ENCODE measurements at regions not wholly inside any gene's neighbourhood (a gene's known extent, or its start where the extent isn't known, plus 50 kb on each side); places are given as distances from the start of the nearest gene placed in this dataset.

DNA sequence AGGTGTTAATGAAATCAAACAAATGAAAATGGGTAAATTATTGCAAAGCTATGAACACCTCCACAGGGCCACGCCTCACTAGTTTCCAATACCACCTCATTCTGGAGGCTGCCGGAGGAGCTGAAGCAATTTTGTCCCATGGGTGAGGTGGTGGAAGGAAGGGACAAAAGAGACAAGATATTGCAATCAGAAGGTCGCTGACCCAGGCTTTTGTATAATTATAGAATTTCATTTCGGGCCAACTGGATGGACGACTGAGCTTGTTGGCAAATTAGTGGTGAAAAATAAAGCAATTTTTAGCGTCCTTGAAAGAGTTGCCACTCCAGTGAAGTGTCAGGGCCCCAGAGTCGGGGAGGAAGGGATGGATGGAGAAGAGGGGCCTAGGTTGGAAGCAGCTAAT lies 147.9 kb downstream of the CYLD start:
- Histone ChIP-seq H3K9ac (ENCODE audit: low read length) (no peak overlapping the region), H3K27ac (ENCODE audit: low read length) (no peak overlapping the region), H3K9me2 (replicated peaks; ENCODE audit: insufficient read depth, low read length) (no peaks in the 10 kb centered on the region), H3K4me3 (ENCODE audit: low read length) (no peak overlapping the region), H3K36me3 (replicated peaks; ENCODE audit: insufficient read depth, low read length) (no peaks in the 10 kb centered on the region), H3K27me3 (replicated peaks; ENCODE audit: insufficient read depth, low read length) (no peaks in the 10 kb centered on the region), H3K4me2 (ENCODE audit: low read depth, low read length) (no peak overlapping the region), H3K4me1 (ENCODE audit: low read length) (no peaks in the 10 kb centered on the region), H2AFZ (ENCODE audit: low read length) (no peak overlapping the region), H3K79me2 (ENCODE audit: low read length) (no peaks in the 10 kb centered on the region), H3K9me3 (replicated peaks; ENCODE audit: insufficient read depth, low read length) (no peaks in the 10 kb centered on the region), H4K20me1 (ENCODE audit: insufficient read depth, low read length) (no peaks in the 10 kb centered on the region), H3F3A (ENCODE audit: insufficient read depth, low read length) (no peaks in the 10 kb centered on the region)
- TF ChIP-seq, protein P1, sequence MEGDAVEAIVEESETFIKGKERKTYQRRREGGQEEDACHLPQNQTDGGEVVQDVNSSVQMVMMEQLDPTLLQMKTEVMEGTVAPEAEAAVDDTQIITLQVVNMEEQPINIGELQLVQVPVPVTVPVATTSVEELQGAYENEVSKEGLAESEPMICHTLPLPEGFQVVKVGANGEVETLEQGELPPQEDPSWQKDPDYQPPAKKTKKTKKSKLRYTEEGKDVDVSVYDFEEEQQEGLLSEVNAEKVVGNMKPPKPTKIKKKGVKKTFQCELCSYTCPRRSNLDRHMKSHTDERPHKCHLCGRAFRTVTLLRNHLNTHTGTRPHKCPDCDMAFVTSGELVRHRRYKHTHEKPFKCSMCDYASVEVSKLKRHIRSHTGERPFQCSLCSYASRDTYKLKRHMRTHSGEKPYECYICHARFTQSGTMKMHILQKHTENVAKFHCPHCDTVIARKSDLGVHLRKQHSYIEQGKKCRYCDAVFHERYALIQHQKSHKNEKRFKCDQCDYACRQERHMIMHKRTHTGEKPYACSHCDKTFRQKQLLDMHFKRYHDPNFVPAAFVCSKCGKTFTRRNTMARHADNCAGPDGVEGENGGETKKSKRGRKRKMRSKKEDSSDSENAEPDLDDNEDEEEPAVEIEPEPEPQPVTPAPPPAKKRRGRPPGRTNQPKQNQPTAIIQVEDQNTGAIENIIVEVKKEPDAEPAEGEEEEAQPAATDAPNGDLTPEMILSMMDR (IDR thresholded peaks at IDR 0.05; ENCODE audit: low read length), result no peak
- TF ChIP-seq EZH2phosphoT487 (IDR thresholded peaks at IDR 0.05; ENCODE audit: low read length), result no peak
- no peak for TF ChIP-seq EZH2 (optimal IDR thresholded peaks at IDR 0.05; ENCODE audit: low read depth, low read length)
- no peak for DNase-seq

DNA sequence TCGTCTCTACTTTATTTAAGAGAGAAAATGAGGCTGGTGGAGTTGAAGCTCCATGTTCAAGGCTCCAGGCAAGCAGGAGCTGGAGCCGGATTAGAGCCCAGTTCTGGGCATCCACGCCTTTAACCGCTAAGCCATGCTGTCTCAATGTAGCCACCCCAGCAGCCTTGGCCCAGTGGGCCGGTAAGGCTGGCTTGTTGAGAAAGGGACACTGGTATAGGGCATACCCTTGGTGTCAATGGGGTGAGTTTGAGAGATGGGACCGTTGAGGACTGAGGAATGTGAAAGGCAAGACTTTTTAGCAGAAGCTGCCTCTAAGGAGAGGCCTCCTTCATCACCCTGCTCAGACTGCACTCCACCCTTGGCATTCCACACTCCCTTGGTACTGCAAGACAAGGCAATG lies 147.4 kb downstream of the CYLD start:
- Histone ChIP-seq H2AFZ (ENCODE audit: low read length) (no peak overlapping the region), H3F3A (ENCODE audit: insufficient read depth, low read length) (no peaks in the 10 kb centered on the region), H3K4me1 (ENCODE audit: low read length) (no peaks in the 10 kb centered on the region), H3K27me3 (replicated peaks; ENCODE audit: insufficient read depth, low read length) (no peaks in the 10 kb centered on the region), H3K9me2 (replicated peaks; ENCODE audit: insufficient read depth, low read length) (no peaks in the 10 kb centered on the region), H3K9ac (ENCODE audit: low read length) (no peak overlapping the region), H3K27ac (ENCODE audit: low read length) (no peak overlapping the region), H3K4me3 (ENCODE audit: low read length) (no peak overlapping the region), H3K4me2 (ENCODE audit: low read depth, low read length) (no peak overlapping the region), H3K79me2 (ENCODE audit: low read length) (no peaks in the 10 kb centered on the region), H4K20me1 (ENCODE audit: insufficient read depth, low read length) (no peaks in the 10 kb centered on the region), H3K36me3 (replicated peaks; ENCODE audit: insufficient read depth, low read length) (no peaks in the 10 kb centered on the region), H3K9me3 (replicated peaks; ENCODE audit: insufficient read depth, low read length) (no peaks in the 10 kb centered on the region)
- TF ChIP-seq, protein P1 (IDR thresholded peaks at IDR 0.05; ENCODE audit: low read length), result no peak
- no peak for TF ChIP-seq EZH2 (optimal IDR thresholded peaks at IDR 0.05; ENCODE audit: low read depth, low read length)
- no peak for TF ChIP-seq EZH2phosphoT487 (IDR thresholded peaks at IDR 0.05; ENCODE audit: low read length)
- no peak for DNase-seq

DNA sequence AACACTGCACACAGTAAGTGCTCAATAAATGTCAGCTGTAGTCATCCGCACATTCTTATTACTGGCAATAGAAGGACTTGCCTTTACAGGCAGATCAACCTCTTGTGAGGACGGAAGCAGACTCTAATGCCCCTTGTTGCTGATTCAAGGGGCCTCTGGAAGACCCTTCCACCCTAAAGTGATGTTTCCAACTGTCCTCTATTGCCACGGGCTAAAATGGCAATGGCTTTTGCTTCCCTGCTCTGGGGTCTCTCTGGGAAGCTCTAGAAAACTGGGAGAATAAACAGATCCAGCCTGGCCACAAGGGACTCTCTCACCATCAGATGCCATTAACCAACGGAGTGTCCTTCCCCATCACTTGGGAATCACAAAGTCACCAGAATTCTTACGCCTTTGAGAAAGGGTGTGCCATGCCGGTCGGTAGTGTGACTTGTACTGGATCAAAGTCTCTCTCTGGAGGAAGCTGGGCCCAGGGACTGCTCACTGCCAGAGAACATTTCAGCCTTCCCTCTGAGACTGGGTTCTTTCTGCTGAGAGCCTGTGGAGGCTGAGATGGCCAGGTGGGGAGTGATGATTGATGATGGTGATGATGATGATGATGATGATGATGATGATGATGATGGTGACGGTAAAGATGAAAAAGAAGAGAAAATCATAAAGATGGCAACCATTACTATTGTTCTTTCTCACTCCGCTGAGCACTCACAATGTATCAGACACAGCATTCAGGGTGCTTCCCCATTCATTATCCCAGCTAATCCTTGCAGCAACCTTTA lies 146.8 kb downstream of the CYLD start:
- Histone ChIP-seq H2AFZ (ENCODE audit: low read length) (no peak overlapping the region), H3K27ac (ENCODE audit: low read length) (no peak overlapping the region), H3K9me3 (replicated peaks; ENCODE audit: insufficient read depth, low read length) (no peaks in the 10 kb centered on the region), H3K4me3 (ENCODE audit: low read length) (no peak overlapping the region), H4K20me1 (ENCODE audit: insufficient read depth, low read length) (no peaks in the 10 kb centered on the region), H3F3A (ENCODE audit: insufficient read depth, low read length) (no peaks in the 10 kb centered on the region), H3K9me2 (replicated peaks; ENCODE audit: insufficient read depth, low read length) (no peaks in the 10 kb centered on the region), H3K36me3 (replicated peaks; ENCODE audit: insufficient read depth, low read length) (no peaks in the 10 kb centered on the region), H3K4me2 (ENCODE audit: low read depth, low read length) (no peak overlapping the region), H3K4me1 (ENCODE audit: low read length) (no peaks in the 10 kb centered on the region), H3K79me2 (ENCODE audit: low read length) (no peaks in the 10 kb centered on the region), H3K27me3 (replicated peaks; ENCODE audit: insufficient read depth, low read length) (no peaks in the 10 kb centered on the region), H3K9ac (ENCODE audit: low read length) (no peak overlapping the region)
- no peak for DNase-seq
- TF ChIP-seq EZH2 (optimal IDR thresholded peaks at IDR 0.05; ENCODE audit: low read depth, low read length) (no peak), EZH2phosphoT487 (IDR thresholded peaks at IDR 0.05; ENCODE audit: low read length) (no peak)
- TF ChIP-seq, protein P1 (IDR thresholded peaks at IDR 0.05; ENCODE audit: low read length), result no peak

Data from MM.1S (cell line).